Gastrocnemius medialis (tissue), 4 donors: ENCODE measurements at regions not wholly inside any gene's neighbourhood (a gene's known extent, or its start where the extent isn't known, plus 50 kb on each side); places are given as distances from the start of the nearest gene placed in this dataset.

ENCODE experiments used
- POLR2A ChIP-seq, 2 donors: fragments of 450-650 bp; IDR thresholded peaks; one replicate each; pipeline ENCODE4 v1.6.1; 2017; ENCODE audit warnings: antibody characterized with exemption in 2 of 2, mild to moderate bottlenecking in 2 of 2, moderate library complexity in 2 of 2
- TF ChIP-seq, protein P1 (sequence below), 5 experiments: fragments of 450-650 bp in 3 of 5; fragments of 200-600 bp in 2 of 5; sonication (generic) in 2 of 5; IDR thresholded peaks in 4 of 5; conservative IDR thresholded peaks in 1 of 5; 1 replicate in 4 of 5; 2 replicates in 1 of 5; pipeline ENCODE4 v1.5.1; 2016 to 2019; ENCODE audit warnings: antibody characterized with exemption in 5 of 5, mild to moderate bottlenecking in 3 of 5, moderate library complexity in 3 of 5

DNA sequence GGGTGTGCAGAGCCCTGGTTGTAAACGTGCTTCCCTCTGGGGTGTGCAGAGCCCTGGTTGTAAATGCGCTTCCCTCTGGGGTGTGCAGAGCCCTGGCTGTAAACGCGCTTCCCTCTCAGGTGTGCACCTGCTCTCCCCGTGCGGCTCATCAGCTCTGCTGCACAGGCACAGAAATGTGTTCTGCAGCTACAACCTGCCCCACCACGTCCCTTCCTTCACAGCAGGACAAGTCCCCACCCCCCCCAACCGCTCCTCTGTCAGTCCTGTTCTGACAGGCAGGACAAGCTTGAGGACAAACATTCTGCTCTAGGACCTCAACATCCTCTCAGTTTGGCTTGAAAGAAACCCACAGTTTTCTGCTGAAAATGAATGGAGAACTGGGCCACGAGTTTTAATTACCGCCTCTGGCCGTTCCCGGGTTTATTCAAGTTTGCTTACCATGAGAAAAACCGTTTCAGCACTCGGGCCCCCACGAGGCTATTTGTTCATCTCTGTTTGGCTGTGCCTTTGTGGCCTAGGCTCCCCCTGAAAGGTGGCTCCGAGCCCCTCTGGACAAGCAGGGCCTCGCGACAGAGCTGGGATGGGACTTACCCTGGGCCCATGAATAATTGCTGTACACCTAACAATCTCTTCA lies 81.0 kb upstream of the ASB18 start:
- TF ChIP-seq, protein P1, sequence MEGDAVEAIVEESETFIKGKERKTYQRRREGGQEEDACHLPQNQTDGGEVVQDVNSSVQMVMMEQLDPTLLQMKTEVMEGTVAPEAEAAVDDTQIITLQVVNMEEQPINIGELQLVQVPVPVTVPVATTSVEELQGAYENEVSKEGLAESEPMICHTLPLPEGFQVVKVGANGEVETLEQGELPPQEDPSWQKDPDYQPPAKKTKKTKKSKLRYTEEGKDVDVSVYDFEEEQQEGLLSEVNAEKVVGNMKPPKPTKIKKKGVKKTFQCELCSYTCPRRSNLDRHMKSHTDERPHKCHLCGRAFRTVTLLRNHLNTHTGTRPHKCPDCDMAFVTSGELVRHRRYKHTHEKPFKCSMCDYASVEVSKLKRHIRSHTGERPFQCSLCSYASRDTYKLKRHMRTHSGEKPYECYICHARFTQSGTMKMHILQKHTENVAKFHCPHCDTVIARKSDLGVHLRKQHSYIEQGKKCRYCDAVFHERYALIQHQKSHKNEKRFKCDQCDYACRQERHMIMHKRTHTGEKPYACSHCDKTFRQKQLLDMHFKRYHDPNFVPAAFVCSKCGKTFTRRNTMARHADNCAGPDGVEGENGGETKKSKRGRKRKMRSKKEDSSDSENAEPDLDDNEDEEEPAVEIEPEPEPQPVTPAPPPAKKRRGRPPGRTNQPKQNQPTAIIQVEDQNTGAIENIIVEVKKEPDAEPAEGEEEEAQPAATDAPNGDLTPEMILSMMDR (IDR thresholded peaks at IDR 0.05 in 4 of 5, conservative IDR thresholded peaks at IDR 0.05 in 1 of 5) = no peak
- no peak for TF ChIP-seq POLR2A (IDR thresholded peaks at IDR 0.05)
